ENCODE measurements at regions not wholly inside any gene's neighbourhood (a gene's known extent, or its start where the extent isn't known, plus 50 kb on each side); places are given as distances from the start of the nearest gene placed in this dataset.

DNA sequence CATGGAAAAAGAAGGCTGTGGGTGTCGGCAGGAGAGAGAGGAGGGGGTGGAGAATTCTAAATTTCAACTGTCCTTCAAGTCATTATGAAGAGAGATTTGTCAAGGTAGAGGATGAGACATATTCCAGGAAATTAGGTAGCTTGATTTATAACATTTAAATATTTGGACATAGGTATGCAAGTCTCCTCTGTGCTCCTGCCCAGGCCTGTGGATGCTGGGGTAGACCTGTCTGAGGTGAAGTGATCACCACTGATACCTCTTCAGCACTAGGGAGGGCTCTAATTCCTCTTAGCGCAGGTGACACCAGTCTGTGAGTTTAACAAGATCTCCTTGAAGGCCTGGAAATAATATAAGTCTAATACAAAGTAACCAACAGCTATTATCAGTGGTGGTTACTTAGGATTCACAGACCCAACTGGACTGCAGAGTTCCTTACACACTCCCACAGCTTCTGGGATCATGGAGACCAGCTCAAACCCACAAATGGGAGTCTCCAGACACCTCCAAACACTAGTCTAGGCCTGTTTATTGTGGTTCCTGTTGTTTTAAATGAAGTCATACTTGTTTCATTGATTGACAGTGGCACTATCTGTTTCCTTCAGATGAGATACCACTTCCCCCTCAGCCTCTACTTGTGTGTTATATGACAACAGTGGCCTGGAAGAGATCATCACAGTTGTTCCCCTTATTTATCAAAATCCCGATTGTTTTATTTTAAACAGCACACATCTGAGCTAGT is 104.1 kb upstream of the ITPRID2 start (continued):
- TF ChIP-seq ZBTB12 (CRISPR knock-in tag; IDR thresholded peaks at IDR 0.05) (0 out of 2 replicates have a peak, but pooled peaks have one; percentile 1), ZNF311 (CRISPR knock-in tag; IDR thresholded peaks at IDR 0.05) (0 out of 2 replicates have a peak, but pooled peaks have one; percentile 3), RAD21 (CRISPR knock-in tag; conservative IDR thresholded peaks at IDR 0.05 in 1 of 2, IDR thresholded peaks at IDR 0.05 in 1 of 2) (0 out of 4 replicates have a peak, but pooled peaks of 1 of the 2 experiments have one; percentile 6)

- Histone ChIP-seq H3K36me3 (ENCODE audit: control insufficient read depth, insufficient read depth, low read length) (no peaks in the 10 kb centered on the region), H3K4me3 (no peak overlapping the region), H3K4me2 (ENCODE audit: insufficient read depth, low read length) (no peak overlapping the region), H3K9me1 (ENCODE audit: control insufficient read depth, insufficient read depth, low read length) (no peaks in the 10 kb centered on the region), H3K4me1 (replicated peaks in 1 of 2; ENCODE audit: control insufficient read depth in 2 of 2, insufficient read depth in 2 of 2, low read length in 2 of 2) (peaks cover 0 to 8% of the 10 kb centered on the region in 2 experiments; a peak in 2 of 5 replicates), H3K27ac (ENCODE audit: extremely low read depth, low read depth, low read length) (no peak overlapping the region), H4K20me1 (replicated peaks; ENCODE audit: control insufficient read depth, insufficient read depth, low read length) (no peaks in the 10 kb centered on the region), H3K27me3 (ENCODE audit: control insufficient read depth in 2 of 2, insufficient read depth in 2 of 2, low read length in 2 of 2) (no peaks in the 10 kb centered on the region), H3K9ac (ENCODE audit: insufficient read depth in 1 of 2, low read depth in 2 of 2, low read length in 2 of 2) (no peak overlapping the region), H3K79me2 (ENCODE audit: control insufficient read depth, insufficient read depth, low read length) (no peaks in the 10 kb centered on the region), H3K9me3 (replicated peaks; ENCODE audit: control insufficient read depth, insufficient read depth, low read depth, low read length) (no peaks in the 10 kb centered on the region), H2AFZ (ENCODE audit: low read depth, low read length) (no peak overlapping the region; the same call in 1 of the 2 replicates)
- 43% methylated on average over 3 of the region's 3 CpGs for WGBS (ENCODE audit: insufficient coverage, low coverage, missing lambda C conversion rate)
- ATAC-seq (no peak), DNase-seq (ENCODE audit: extremely low read depth in 1 of 4, low spot score in 3 of 4) (no peak), FAIRE-seq (no peak)
- POLR2A ChIA-PET, result no interaction called here
- no TSS peak for BruUV-seq (replicated peaks)
- in situ Hi-C loops (cut with MboI) (no loop called here), intact Hi-C loops (cut with micrococcal nuclease) (loop anchor here (10.0 kb wide), 1 partner anchor 1074 kb away; no protein-coding TSS in a partner anchor)
- CTCF ChIA-PET (ENCODE audit: low intra/inter-chr PET ratio), result no interaction called here
- TF ChIP-seq ZSCAN32 (CRISPR knock-in tag; IDR thresholded peaks at IDR 0.05) (no peak), THRAP3 (IDR thresholded peaks at IDR 0.05; ENCODE audit: borderline replicate concordance) (no peak), ELK1 (CRISPR knock-in tag; IDR thresholded peaks at IDR 0.05) (no peak), MCM3 (IDR thresholded peaks at IDR 0.05) (no peak), HBP1 (CRISPR knock-in tag; IDR thresholded peaks at IDR 0.05) (no peak), UBTF (IDR thresholded peaks at IDR 0.05; ENCODE audit: borderline replicate concordance in 1 of 2, low read depth in 2 of 2, low read length in 2 of 2) (no peak), RBM15 (IDR thresholded peaks at IDR 0.05; ENCODE audit: insufficient read depth, low read length) (no peak), SNIP1 (IDR thresholded peaks at IDR 0.05; ENCODE audit: low read depth) (no peak), BRF1 (IDR thresholded peaks at IDR 0.05; ENCODE audit: borderline replicate concordance, extremely low read depth, insufficient read length) (no peak), SMAD4 (CRISPR knock-in tag; conservative IDR thresholded peaks at IDR 0.05) (no peak)
Observed at GRCh38 chr2:181788897-181789555, 102.5 kb upstream of the ITPRID2 start.
